Calu3 (cell line): ENCODE measurements at regions not wholly inside any gene's neighbourhood (a gene's known extent, or its start where the extent isn't known, plus 50 kb on each side); places are given as distances from the start of the nearest gene placed in this dataset.
A peak's percentile ranks its signal among the peaks of the same experiment; 100 is the strongest.

ENCODE experiments used
- BruUV-seq: library from RNA; stranded (reverse); fragments of 400-500 nt; replicated peaks from 2 replicates; lab custom pipeline; 2021; lab: Mats Ljungman, UMichigan
- CTCF ChIA-PET: fragments of 300-600 bp; sonication (Branson Sonifier 250); formaldehyde crosslinking; loops from one replicate; lab custom pipeline; 2022; ENCODE audit warnings: antibody characterized with exemption; lab: Charles Lee
- DNase-seq: peaks from one replicate; pipeline ENCODE4 v3.0.0; 2022
- H3K27ac Mint-ChIP-seq: one replicate; pipeline ENCODE4 v1.8.0; 2022; ENCODE audit warnings: mixed read lengths; ENCODE audit not compliant: unreplicated experiment
- H3K27me3 Mint-ChIP-seq: one replicate; pipeline ENCODE4 v1.8.0; 2022; ENCODE audit warnings: mixed read lengths; ENCODE audit not compliant: unreplicated experiment
- H3K36me3 Mint-ChIP-seq: one replicate; pipeline ENCODE4 v1.8.0; 2022; ENCODE audit warnings: mild to moderate bottlenecking, moderate library complexity, mixed read lengths; ENCODE audit not compliant: insufficient read depth, unreplicated experiment
- H3K4me1 Mint-ChIP-seq: one replicate; pipeline ENCODE4 v1.8.0; 2022; ENCODE audit warnings: mild to moderate bottlenecking, low read depth, mixed read lengths; ENCODE audit not compliant: unreplicated experiment
- H3K4me3 Mint-ChIP-seq: one replicate; pipeline ENCODE4 v1.8.0; 2022; ENCODE audit warnings: mild to moderate bottlenecking, low read depth, moderate library complexity, mixed read lengths; ENCODE audit not compliant: unreplicated experiment
- H3K9me3 Mint-ChIP-seq: one replicate; pipeline ENCODE4 v1.8.0; 2022; ENCODE audit warnings: low read depth, mixed read lengths; ENCODE audit not compliant: unreplicated experiment
- intact Hi-C: fragments of 100-400 bp; cut with micrococcal nuclease; formaldehyde crosslinking; loops from one replicate; pipeline ENCODE4 v1.10.0; 2022; ENCODE audit not compliant: unreplicated experiment
- TF ChIP-seq, protein P1 (sequence below): fragments of 200-600 bp; IDR thresholded peaks from one replicate; pipeline ENCODE4 v1.8.0; 2022; ENCODE audit warnings: antibody characterized with exemption; ENCODE audit not compliant: unreplicated experiment

DNA sequence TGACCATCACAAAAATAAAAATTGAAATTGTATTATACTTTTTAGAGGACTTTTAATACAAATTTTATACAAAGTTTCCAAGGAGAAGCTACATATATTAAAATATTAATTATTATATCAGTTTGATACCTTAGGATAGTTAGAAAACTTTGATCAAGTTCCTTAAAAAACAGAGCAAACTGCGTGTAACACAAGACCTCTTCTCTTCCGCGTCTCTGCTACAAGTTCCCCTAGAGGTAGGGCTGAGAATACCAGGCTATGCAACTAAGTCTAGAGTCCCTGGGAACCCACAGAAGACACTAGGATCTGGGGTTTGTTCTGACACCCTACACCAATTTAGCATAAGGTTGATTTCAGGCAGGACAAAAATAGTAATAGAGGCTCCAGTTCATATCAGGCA lies 319.0 kb downstream of the FOXG1 start:
- no TSS peak for BruUV-seq
- TF ChIP-seq, protein P1, sequence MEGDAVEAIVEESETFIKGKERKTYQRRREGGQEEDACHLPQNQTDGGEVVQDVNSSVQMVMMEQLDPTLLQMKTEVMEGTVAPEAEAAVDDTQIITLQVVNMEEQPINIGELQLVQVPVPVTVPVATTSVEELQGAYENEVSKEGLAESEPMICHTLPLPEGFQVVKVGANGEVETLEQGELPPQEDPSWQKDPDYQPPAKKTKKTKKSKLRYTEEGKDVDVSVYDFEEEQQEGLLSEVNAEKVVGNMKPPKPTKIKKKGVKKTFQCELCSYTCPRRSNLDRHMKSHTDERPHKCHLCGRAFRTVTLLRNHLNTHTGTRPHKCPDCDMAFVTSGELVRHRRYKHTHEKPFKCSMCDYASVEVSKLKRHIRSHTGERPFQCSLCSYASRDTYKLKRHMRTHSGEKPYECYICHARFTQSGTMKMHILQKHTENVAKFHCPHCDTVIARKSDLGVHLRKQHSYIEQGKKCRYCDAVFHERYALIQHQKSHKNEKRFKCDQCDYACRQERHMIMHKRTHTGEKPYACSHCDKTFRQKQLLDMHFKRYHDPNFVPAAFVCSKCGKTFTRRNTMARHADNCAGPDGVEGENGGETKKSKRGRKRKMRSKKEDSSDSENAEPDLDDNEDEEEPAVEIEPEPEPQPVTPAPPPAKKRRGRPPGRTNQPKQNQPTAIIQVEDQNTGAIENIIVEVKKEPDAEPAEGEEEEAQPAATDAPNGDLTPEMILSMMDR, result no peak
- DNase-seq, result peak; percentile 12
- no peaks in the 10 kb centered on the region for H3K27me3 Mint-ChIP-seq
- intact Hi-C loops, result loop anchor here (10.0 kb wide), 1 partner anchor 51 kb away; no protein-coding TSS in a partner anchor
- H3K36me3 Mint-ChIP-seq, result no peaks in the 10 kb centered on the region
- no peak overlapping the region for H3K4me3 Mint-ChIP-seq
- CTCF ChIA-PET, result no interaction called here
- peaks cover 11% of the 10 kb centered on the region for H3K4me1 Mint-ChIP-seq
- peaks cover 4% of the 10 kb centered on the region for H3K9me3 Mint-ChIP-seq
- no peak overlapping the region for H3K27ac Mint-ChIP-seq

DNA sequence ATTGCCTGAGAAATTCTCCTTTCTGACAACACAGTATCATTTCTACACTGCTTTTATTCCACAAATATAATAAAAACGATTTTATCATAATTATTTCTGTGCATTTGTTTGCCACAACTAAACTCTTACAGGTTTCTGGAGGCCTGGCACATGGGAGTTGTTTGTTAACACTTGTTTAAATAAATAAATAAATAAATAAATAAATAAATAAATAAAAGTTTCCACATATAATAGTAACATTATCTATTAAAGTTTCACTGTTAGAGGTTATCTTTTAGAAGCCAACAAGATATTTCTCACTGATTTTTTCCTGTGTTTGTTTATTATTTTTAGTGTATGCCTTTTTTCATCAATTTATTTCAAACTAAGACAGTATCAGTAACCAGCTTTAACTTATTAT lies 323.3 kb downstream of the FOXG1 start:
- no peak overlapping the region for H3K4me3 Mint-ChIP-seq
- H3K27ac Mint-ChIP-seq, result no peak overlapping the region
- intact Hi-C loops, result loop anchor here (10.0 kb wide), 1 partner anchor 55 kb away; no protein-coding TSS in a partner anchor
- peaks cover 4% of the 10 kb centered on the region for H3K9me3 Mint-ChIP-seq
- no peaks in the 10 kb centered on the region for H3K27me3 Mint-ChIP-seq
- no TSS peak for BruUV-seq
- DNase-seq, result no peak
- no peaks in the 10 kb centered on the region for H3K36me3 Mint-ChIP-seq
- TF ChIP-seq, protein P1, result no peak
- CTCF ChIA-PET, result interaction anchor here (0.7 kb wide), 1 partner anchor 1196 kb away, joined by 4 read pairs; no protein-coding TSS in a partner anchor
- H3K4me1 Mint-ChIP-seq, result peaks cover 11% of the 10 kb centered on the region

DNA sequence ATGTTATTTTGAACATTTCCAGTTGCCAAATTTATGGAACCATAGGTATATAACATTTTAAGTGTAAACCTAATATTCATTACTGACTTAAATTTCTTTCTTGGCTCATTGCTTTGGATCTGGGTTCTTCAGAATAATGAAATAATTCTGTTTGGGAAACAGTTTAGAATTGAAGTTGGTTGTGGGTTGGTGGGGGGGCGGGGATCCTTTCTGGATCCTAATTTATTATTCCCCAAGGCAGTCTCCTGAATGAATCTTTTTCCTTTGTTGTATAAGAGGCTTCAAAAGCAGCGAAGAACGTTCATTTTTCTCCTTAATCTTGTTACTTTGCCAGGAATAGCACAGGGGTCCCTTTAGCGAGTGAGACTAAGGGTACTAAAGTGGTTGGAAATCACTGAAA lies 325.5 kb downstream of the FOXG1 start:
- CTCF ChIA-PET, result no interaction called here
- H3K4me3 Mint-ChIP-seq, result no peak overlapping the region
- TF ChIP-seq, protein P1, result no peak
- DNase-seq, result no peak
- H3K9me3 Mint-ChIP-seq, result peaks cover 7% of the 10 kb centered on the region
- intact Hi-C loops, result no loop called here
- H3K36me3 Mint-ChIP-seq, result no peaks in the 10 kb centered on the region
- H3K27ac Mint-ChIP-seq, result no peak overlapping the region
- BruUV-seq, result no TSS peak
- H3K27me3 Mint-ChIP-seq, result no peaks in the 10 kb centered on the region
- H3K4me1 Mint-ChIP-seq, result no peaks in the 10 kb centered on the region

DNA sequence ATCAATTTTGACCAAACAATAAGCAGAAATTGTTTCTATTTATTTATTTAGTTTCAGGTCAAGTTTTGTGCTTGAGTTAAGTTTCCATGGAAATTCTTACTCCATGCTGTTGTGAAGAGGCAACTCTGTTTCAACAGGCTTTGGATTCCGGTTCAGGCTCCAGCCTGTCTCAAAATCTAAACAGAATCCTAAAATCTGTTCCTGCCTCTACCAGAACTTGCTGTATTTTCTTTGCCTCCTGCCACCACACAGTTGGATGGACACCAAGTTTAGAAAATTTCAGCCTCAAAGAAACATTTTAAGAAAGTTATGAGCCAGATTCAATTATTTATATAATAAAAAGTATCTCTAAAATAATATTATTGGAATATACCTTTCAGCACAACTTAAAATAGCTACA lies 330.9 kb downstream of the FOXG1 start:
- BruUV-seq, result no TSS peak
- CTCF ChIA-PET, result no interaction called here
- H3K4me1 Mint-ChIP-seq, result peaks cover 10% of the 10 kb centered on the region
- H3K27me3 Mint-ChIP-seq, result no peaks in the 10 kb centered on the region
- peaks cover 3% of the 10 kb centered on the region for H3K9me3 Mint-ChIP-seq
- no peaks in the 10 kb centered on the region for H3K36me3 Mint-ChIP-seq
- TF ChIP-seq, protein P1, result no peak
- no peak overlapping the region for H3K27ac Mint-ChIP-seq
- no peak for DNase-seq
- H3K4me3 Mint-ChIP-seq, result no peak overlapping the region
- intact Hi-C loops, result no loop called here
